Mesendoderm (in vitro differentiated cells): ENCODE measurements at regions not wholly inside any gene's neighbourhood (a gene's known extent, or its start where the extent isn't known, plus 50 kb on each side); places are given as distances from the start of the nearest gene placed in this dataset.

Experiments
- DNase-seq: peaks from one replicate; pipeline ENCODE4 v3.0.0; 2013
- H2AK5ac ChIP-seq: 2 replicates; pipeline ENCODE4 v1.6.1; 2013; ENCODE audit warnings: low read length, inconsistent platforms
- H2BK120ac ChIP-seq: 2 replicates; pipeline ENCODE4 v1.6.1; 2013; ENCODE audit warnings: low read depth, mild to moderate bottlenecking, low read length, moderate library complexity, mixed read lengths
- H2BK15ac ChIP-seq: replicated peaks from 2 replicates; pipeline ENCODE4 v1.6.1; 2013; ENCODE audit warnings: low read depth, mild to moderate bottlenecking, moderate library complexity
- H2BK5ac ChIP-seq: 2 replicates; pipeline ENCODE4 v1.6.1; 2013; ENCODE audit warnings: low read length, inconsistent platforms
- H3K18ac ChIP-seq: 2 replicates; pipeline ENCODE4 v1.6.1; 2013; ENCODE audit warnings: mild to moderate bottlenecking, low read length, mixed read lengths
- H3K23ac ChIP-seq: one replicate; pipeline ENCODE4 v1.6.1; 2013; ENCODE audit warnings: low read length
- H3K27ac ChIP-seq: 2 replicates; pipeline ENCODE4 v1.5.1; 2013; ENCODE audit warnings: low read depth, mild to moderate bottlenecking, inconsistent platforms, low read length, moderate library complexity
- H3K27me3 ChIP-seq: 2 replicates; pipeline ENCODE4 v1.6.1; 2013; ENCODE audit warnings: low read length, control low read depth, mild to moderate bottlenecking, inconsistent platforms; ENCODE audit not compliant: insufficient read depth, poor library complexity
- H3K36me3 ChIP-seq: 2 replicates; pipeline ENCODE4 v1.6.1; 2013; ENCODE audit warnings: low read length, inconsistent platforms; ENCODE audit not compliant: control insufficient read depth, insufficient read depth
- H3K4ac ChIP-seq: one replicate; pipeline ENCODE4 v1.6.1; 2013; ENCODE audit warnings: low read depth, mild to moderate bottlenecking, low read length, moderate library complexity
- H3K4me1 ChIP-seq: 2 replicates; pipeline ENCODE4 v1.6.1; 2013; ENCODE audit warnings: low read depth, low read length, inconsistent platforms; ENCODE audit not compliant: control insufficient read depth
- H3K4me2 ChIP-seq: 2 replicates; pipeline ENCODE4 v1.6.1; 2013; ENCODE audit warnings: low read length
- H3K4me3 ChIP-seq: 2 replicates; pipeline ENCODE4 v1.5.1; 2013; ENCODE audit warnings: mild to moderate bottlenecking, low read length
- H3K56ac ChIP-seq: one replicate; pipeline ENCODE4 v1.6.1; 2013; ENCODE audit warnings: low read length
- H3K79me1 ChIP-seq: 2 replicates; pipeline ENCODE4 v1.6.1; 2013; ENCODE audit warnings: low read length, inconsistent platforms
- H3K79me2 ChIP-seq: 2 replicates; pipeline ENCODE4 v1.6.1; 2013; ENCODE audit warnings: mild to moderate bottlenecking, low read length; ENCODE audit not compliant: control insufficient read depth, insufficient read depth
- H3K9ac ChIP-seq: 2 replicates; pipeline ENCODE4 v1.6.1; 2013; ENCODE audit warnings: low read length, inconsistent platforms
- H4K5ac ChIP-seq: one replicate; pipeline ENCODE4 v1.6.1; 2013; ENCODE audit warnings: low read length
- H4K8ac ChIP-seq: one replicate; pipeline ENCODE4 v1.6.1; 2013; ENCODE audit warnings: low read depth, mild to moderate bottlenecking, control low read depth, low read length, moderate library complexity
- WGBS: extraction: QIAGEN DNeasy Blood & Tissue Kit; methylation state at CpG from one replicate; pipeline ENCODE4 v1.1.7; 2013; ENCODE audit warnings: low lambda C conversion rate, missing lambda C conversion rate; ENCODE audit not compliant: insufficient coverage; ENCODE audit errors: extremely low coverage; 5-methylcytosine and 5-hydroxymethylcytosine counted together

- no CpG with 5 or more reads among the region's 8 CpGs for WGBS
- Histone ChIP-seq H3K4me2 (no peak overlapping the region), H3K27ac (no peak overlapping the region), H3K79me2 (no peaks in the 10 kb centered on the region), H4K5ac (no peak overlapping the region), H3K56ac (no peak overlapping the region), H3K4me3 (no peak overlapping the region), H3K18ac (no peak overlapping the region), H2AK5ac (no peak overlapping the region), H2BK120ac (no peak overlapping the region), H3K9ac (no peak overlapping the region), H3K4me1 (no peaks in the 10 kb centered on the region), H2BK15ac (no peak overlapping the region), H3K4ac (no peak overlapping the region), H3K23ac (no peak overlapping the region), H3K79me1 (no peaks in the 10 kb centered on the region), H2BK5ac (no peak overlapping the region), H3K36me3 (no peaks in the 10 kb centered on the region), H4K8ac (no peak overlapping the region), H3K27me3 (no peaks in the 10 kb centered on the region)
- DNase-seq = no peak
Observed at GRCh38 chr12:107525063-107525718, 160.4 kb upstream of the PWP1 start.

GRCh38 chr12:107525719-107526554 is 159.7 kb upstream of the PWP1 start:
- Histone ChIP-seq H3K27ac (no peak overlapping the region), H3K18ac (no peak overlapping the region), H2AK5ac (no peak overlapping the region), H4K8ac (no peak overlapping the region), H3K56ac (no peak overlapping the region), H2BK15ac (no peak overlapping the region), H2BK120ac (no peak overlapping the region), H3K27me3 (no peaks in the 10 kb centered on the region), H3K4ac (no peak overlapping the region), H2BK5ac (no peak overlapping the region), H3K36me3 (no peaks in the 10 kb centered on the region), H3K9ac (no peak overlapping the region), H3K79me1 (no peaks in the 10 kb centered on the region), H3K79me2 (no peaks in the 10 kb centered on the region), H3K4me2 (no peak overlapping the region), H3K4me3 (no peak overlapping the region), H3K4me1 (no peaks in the 10 kb centered on the region), H4K5ac (no peak overlapping the region), H3K23ac (no peak overlapping the region)
- WGBS = no CpG with 5 or more reads among the region's 8 CpGs
- no peak for DNase-seq

- no peaks in the 10 kb centered on the region for H3K79me2 ChIP-seq
- H4K5ac ChIP-seq = no peak overlapping the region
- H3K79me1 ChIP-seq = no peaks in the 10 kb centered on the region
- H3K4ac ChIP-seq = no peak overlapping the region
- no peak overlapping the region for H3K23ac ChIP-seq
- H2BK120ac ChIP-seq = no peak overlapping the region
- no peaks in the 10 kb centered on the region for H3K36me3 ChIP-seq
- no peak overlapping the region for H2BK5ac ChIP-seq
- no peak overlapping the region for H2BK15ac ChIP-seq
- H4K8ac ChIP-seq = no peak overlapping the region
- H3K9ac ChIP-seq = no peak overlapping the region
- H3K56ac ChIP-seq = no peak overlapping the region
- no CpG with 5 or more reads among the region's 3 CpGs for WGBS
- H3K27ac ChIP-seq = no peak overlapping the region
- H3K4me1 ChIP-seq = no peaks in the 10 kb centered on the region
- no peaks in the 10 kb centered on the region for H3K27me3 ChIP-seq
- no peak overlapping the region for H3K4me3 ChIP-seq
- H3K4me2 ChIP-seq = no peak overlapping the region
- H3K18ac ChIP-seq = no peak overlapping the region
- no peak for DNase-seq
- no peak overlapping the region for H2AK5ac ChIP-seq
Observed at GRCh38 chr12:107526555-107527180, 158.9 kb upstream of the PWP1 start.

GRCh38 chr12:107528731-107529365 is 156.8 kb upstream of the PWP1 start:
- Histone ChIP-seq H3K18ac (no peak overlapping the region), H4K5ac (no peak overlapping the region), H3K4ac (no peak overlapping the region), H2BK15ac (no peak overlapping the region), H3K4me3 (no peak overlapping the region), H3K27me3 (no peaks in the 10 kb centered on the region), H3K9ac (no peak overlapping the region), H2BK5ac (no peak overlapping the region), H3K27ac (no peak overlapping the region), H2BK120ac (no peak overlapping the region), H4K8ac (no peak overlapping the region), H3K4me1 (no peaks in the 10 kb centered on the region), H3K56ac (no peak overlapping the region), H3K4me2 (no peak overlapping the region), H3K23ac (no peak overlapping the region), H3K79me2 (no peaks in the 10 kb centered on the region), H3K36me3 (no peaks in the 10 kb centered on the region), H3K79me1 (no peaks in the 10 kb centered on the region), H2AK5ac (no peak overlapping the region)
- WGBS = 100% methylated on average over 4 of the region's 7 CpGs
- no peak for DNase-seq

- H3K27me3 ChIP-seq = no peaks in the 10 kb centered on the region
- no peak overlapping the region for H2BK120ac ChIP-seq
- H2BK5ac ChIP-seq = no peak overlapping the region
- H4K5ac ChIP-seq = no peak overlapping the region
- no peak overlapping the region for H3K23ac ChIP-seq
- no peak overlapping the region for H3K4ac ChIP-seq
- no peak overlapping the region for H2AK5ac ChIP-seq
- DNase-seq = no peak
- H3K79me1 ChIP-seq = no peaks in the 10 kb centered on the region
- no peak overlapping the region for H4K8ac ChIP-seq
- no peak overlapping the region for H3K4me3 ChIP-seq
- no peaks in the 10 kb centered on the region for H3K36me3 ChIP-seq
- H3K27ac ChIP-seq = no peak overlapping the region
- H2BK15ac ChIP-seq = no peak overlapping the region
- no CpG with 5 or more reads among the region's 3 CpGs for WGBS
- no peak overlapping the region for H3K56ac ChIP-seq
- no peak overlapping the region for H3K18ac ChIP-seq
- H3K4me1 ChIP-seq = no peaks in the 10 kb centered on the region
- H3K79me2 ChIP-seq = no peaks in the 10 kb centered on the region
- no peak overlapping the region for H3K4me2 ChIP-seq
- no peak overlapping the region for H3K9ac ChIP-seq
Observed at GRCh38 chr12:107529991-107530390, 155.6 kb upstream of the PWP1 start.
